Right lobe of liver (tissue), 4 donors: ENCODE measurements at regions not wholly inside any gene's neighbourhood (a gene's known extent, or its start where the extent isn't known, plus 50 kb on each side); places are given as distances from the start of the nearest gene placed in this dataset.

Experiments
- POLR2A ChIP-seq: fragments of 450-650 bp; IDR thresholded peaks from one replicate; pipeline ENCODE4 v1.6.1; 2017; ENCODE audit warnings: antibody characterized with exemption, mild to moderate bottlenecking
- TF ChIP-seq, protein P1 (sequence below), 4 donors: fragments of 200-600 bp in 3 of 4; fragments of 450-650 bp in 1 of 4; IDR thresholded peaks; one replicate each; pipeline versions ENCODE4 v1.5.1 to v1.8.0; 2016 to 2022; ENCODE audit warnings: antibody characterized with exemption in 4 of 4, mild to moderate bottlenecking in 2 of 4
- donor health status: DM: no; HTN: no; CAD: no.
- donor health status: DM: no; HTN: no; CAD: no.
- donor health status: DM: no; HTN: yes; CAD: no.

- TF ChIP-seq, protein P1, sequence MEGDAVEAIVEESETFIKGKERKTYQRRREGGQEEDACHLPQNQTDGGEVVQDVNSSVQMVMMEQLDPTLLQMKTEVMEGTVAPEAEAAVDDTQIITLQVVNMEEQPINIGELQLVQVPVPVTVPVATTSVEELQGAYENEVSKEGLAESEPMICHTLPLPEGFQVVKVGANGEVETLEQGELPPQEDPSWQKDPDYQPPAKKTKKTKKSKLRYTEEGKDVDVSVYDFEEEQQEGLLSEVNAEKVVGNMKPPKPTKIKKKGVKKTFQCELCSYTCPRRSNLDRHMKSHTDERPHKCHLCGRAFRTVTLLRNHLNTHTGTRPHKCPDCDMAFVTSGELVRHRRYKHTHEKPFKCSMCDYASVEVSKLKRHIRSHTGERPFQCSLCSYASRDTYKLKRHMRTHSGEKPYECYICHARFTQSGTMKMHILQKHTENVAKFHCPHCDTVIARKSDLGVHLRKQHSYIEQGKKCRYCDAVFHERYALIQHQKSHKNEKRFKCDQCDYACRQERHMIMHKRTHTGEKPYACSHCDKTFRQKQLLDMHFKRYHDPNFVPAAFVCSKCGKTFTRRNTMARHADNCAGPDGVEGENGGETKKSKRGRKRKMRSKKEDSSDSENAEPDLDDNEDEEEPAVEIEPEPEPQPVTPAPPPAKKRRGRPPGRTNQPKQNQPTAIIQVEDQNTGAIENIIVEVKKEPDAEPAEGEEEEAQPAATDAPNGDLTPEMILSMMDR (IDR thresholded peaks at IDR 0.05) = no peak
- TF ChIP-seq POLR2A = no peak
Measured at GRCh38 chr5:1746371-1747078, 53.1 kb downstream of the MRPL36 start.
